Trophoblast cell (in vitro differentiated cells and primary cell): ENCODE measurements at regions not wholly inside any gene's neighbourhood (a gene's known extent, or its start where the extent isn't known, plus 50 kb on each side); places are given as distances from the start of the nearest gene placed in this dataset.

Source experiments
- DNase-seq, 2 donors: peaks; one replicate each; pipeline ENCODE4 v3.0.0-alpha.2; 2016
- H2AFZ ChIP-seq: 2 replicates; pipeline ENCODE4 v1.6.1; 2013; ENCODE audit warnings: low read length, moderate library complexity, mild to moderate bottlenecking; ENCODE audit not compliant: insufficient read depth, poor library complexity
- H2AK5ac ChIP-seq: 2 replicates; pipeline ENCODE4 v1.6.1; 2013; ENCODE audit warnings: mild to moderate bottlenecking, low read length
- H2BK120ac ChIP-seq: 2 replicates; pipeline ENCODE4 v1.6.1; 2013; ENCODE audit warnings: low read length, mild to moderate bottlenecking, moderate library complexity; ENCODE audit not compliant: insufficient read depth, poor library complexity
- H2BK12ac ChIP-seq: 2 replicates; pipeline ENCODE4 v1.6.1; 2013; ENCODE audit warnings: mild to moderate bottlenecking, low read length, moderate library complexity
- H2BK5ac ChIP-seq: 2 replicates; pipeline ENCODE4 v1.6.1; 2013; ENCODE audit warnings: low read length, low read depth, moderate library complexity, mild to moderate bottlenecking; ENCODE audit not compliant: poor library complexity
- H3K14ac ChIP-seq: 2 replicates; pipeline ENCODE4 v1.6.1; 2013; ENCODE audit warnings: mild to moderate bottlenecking, low read length
- H3K18ac ChIP-seq: 2 replicates; pipeline ENCODE4 v1.6.1; 2013; ENCODE audit warnings: mild to moderate bottlenecking, low read length
- H3K23ac ChIP-seq: 2 replicates; pipeline ENCODE4 v1.6.1; 2013; ENCODE audit warnings: low read length
- H3K27ac ChIP-seq: 2 replicates; pipeline ENCODE4 v1.5.1; 2013; ENCODE audit warnings: low read depth, mild to moderate bottlenecking, inconsistent platforms, low read length, moderate library complexity
- H3K27me3 ChIP-seq: 2 replicates; pipeline ENCODE4 v1.6.1; 2013; ENCODE audit warnings: inconsistent platforms, mild to moderate bottlenecking, low read length, moderate library complexity; ENCODE audit not compliant: insufficient read depth
- H3K36me3 ChIP-seq, 2 experiments: 1 replicate in 1 of 2; 2 replicates in 1 of 2; pipeline ENCODE4 v1.6.1; 2013; ENCODE audit warnings: low read length in 2 of 2, mild to moderate bottlenecking in 2 of 2, moderate library complexity in 1 of 2; ENCODE audit not compliant: insufficient read depth in 2 of 2, control insufficient read depth in 1 of 2
- H3K4ac ChIP-seq: 2 replicates; pipeline ENCODE4 v1.6.1; 2013; ENCODE audit warnings: low read depth, mild to moderate bottlenecking, low read length, moderate library complexity
- H3K4me1 ChIP-seq, 2 experiments: 1 replicate in 1 of 2; 2 replicates in 1 of 2; pipeline ENCODE4 v1.6.1; 2013; ENCODE audit warnings: low read length in 2 of 2, mild to moderate bottlenecking in 2 of 2, moderate library complexity in 1 of 2; ENCODE audit not compliant: insufficient read depth in 2 of 2, control insufficient read depth in 1 of 2
- H3K4me2 ChIP-seq: 2 replicates; pipeline ENCODE4 v1.6.1; 2013; ENCODE audit warnings: inconsistent platforms, mild to moderate bottlenecking, low read length, moderate library complexity
- H3K4me3 ChIP-seq: 2 replicates; pipeline ENCODE4 v1.5.1; 2013; ENCODE audit warnings: mild to moderate bottlenecking, low read depth, low read length, inconsistent platforms
- H3K79me1 ChIP-seq: one replicate; pipeline ENCODE4 v1.6.1; 2013; ENCODE audit warnings: low read length
- H3K79me2 ChIP-seq: 2 replicates; pipeline ENCODE4 v1.6.1; 2013; ENCODE audit warnings: low read length, mild to moderate bottlenecking; ENCODE audit not compliant: control insufficient read depth, insufficient read depth, poor library complexity
- H3K9ac ChIP-seq: 2 replicates; pipeline ENCODE4 v1.6.1; 2013; ENCODE audit warnings: mild to moderate bottlenecking, low read length
- H3K9me3 ChIP-seq: 2 replicates; pipeline ENCODE4 v1.6.1; 2013; ENCODE audit warnings: low read depth, mild to moderate bottlenecking, control low read depth, inconsistent platforms, low read length; ENCODE audit not compliant: insufficient read depth
- H4K12ac ChIP-seq: 2 replicates; pipeline ENCODE4 v1.6.1; 2013; ENCODE audit warnings: low read depth, mild to moderate bottlenecking, low read length, moderate library complexity
- H4K8ac ChIP-seq: 2 replicates; pipeline ENCODE4 v1.6.1; 2013; ENCODE audit warnings: low read depth, mild to moderate bottlenecking, low read length, moderate library complexity
- H4K91ac ChIP-seq: one replicate; pipeline ENCODE4 v1.6.1; 2013; ENCODE audit warnings: low read depth, mild to moderate bottlenecking, low read length, moderate library complexity
- WGBS: extraction: QIAGEN DNeasy Blood & Tissue Kit; methylation state at CpG from one replicate; pipeline ENCODE4 v1.1.7; 2013; ENCODE audit warnings: missing lambda C conversion rate; ENCODE audit not compliant: insufficient read length, insufficient coverage; ENCODE audit errors: extremely low coverage; 5-methylcytosine and 5-hydroxymethylcytosine counted together

DNA sequence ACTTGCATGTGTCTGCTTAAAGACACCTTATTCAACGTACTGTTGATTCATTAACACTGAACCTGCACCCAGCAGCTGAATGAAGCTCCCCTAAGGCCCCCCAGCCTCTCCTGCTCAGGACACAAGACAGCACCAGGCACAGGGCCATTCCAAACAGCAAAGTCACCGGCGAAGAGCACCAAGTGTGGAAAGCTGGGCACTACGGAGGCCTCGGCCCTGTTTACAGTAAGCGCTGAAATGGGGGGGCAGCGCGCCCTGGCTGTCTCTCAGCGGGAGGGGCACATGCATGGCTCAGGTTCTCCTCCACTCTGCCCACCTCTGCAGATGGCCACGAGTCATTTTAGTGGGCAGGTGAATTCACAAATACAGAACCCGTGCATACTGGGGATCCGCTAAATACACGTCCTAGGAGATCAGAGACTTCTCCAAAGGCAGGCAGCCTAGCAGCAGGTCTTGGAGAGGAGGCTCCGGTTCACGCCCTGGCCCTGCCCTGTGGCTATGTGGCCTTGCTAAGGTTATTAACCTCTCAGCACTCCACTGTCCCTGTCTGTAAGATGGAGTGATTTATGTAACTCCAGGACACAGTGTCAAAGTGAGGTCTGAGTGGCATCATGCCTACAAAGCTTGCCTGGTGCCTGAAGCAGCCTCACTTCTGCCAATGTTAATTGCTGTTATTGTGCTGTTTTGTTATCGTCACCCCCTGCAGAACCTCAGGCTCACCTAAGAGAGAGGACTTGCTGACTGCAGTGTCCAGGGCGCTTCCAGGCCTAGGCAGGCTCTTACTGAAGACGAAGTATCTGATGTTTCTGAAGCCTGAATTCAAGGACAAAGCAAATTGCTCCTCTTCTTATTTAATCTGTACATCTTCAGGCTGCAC lies 207.4 kb upstream of the SOX1 start:
- no peak overlapping the region for H3K23ac ChIP-seq
- H2BK5ac ChIP-seq, result no peak overlapping the region
- H3K9ac ChIP-seq, result no peak overlapping the region
- H3K14ac ChIP-seq, result no peak overlapping the region
- H3K79me1 ChIP-seq, result no peaks in the 10 kb centered on the region
- H3K4me3 ChIP-seq, result no peak overlapping the region
- H3K79me2 ChIP-seq, result no peaks in the 10 kb centered on the region
- H3K4me2 ChIP-seq, result no peak overlapping the region
- peaks cover 10% of the 10 kb centered on the region for H3K9me3 ChIP-seq
- no peak overlapping the region for H2AK5ac ChIP-seq
- DNase-seq, result no peak
- H2BK12ac ChIP-seq, result no peak overlapping the region
- no peak overlapping the region for H4K12ac ChIP-seq
- no peak overlapping the region for H2BK120ac ChIP-seq
- H3K36me3 ChIP-seq, result no peaks in the 10 kb centered on the region
- H3K27me3 ChIP-seq, result no peaks in the 10 kb centered on the region
- no peak overlapping the region for H4K8ac ChIP-seq
- no CpG with 5 or more reads among the region's 18 CpGs for WGBS
- H2AFZ ChIP-seq, result no peak overlapping the region
- H3K18ac ChIP-seq, result no peak overlapping the region
- no peak overlapping the region for H3K27ac ChIP-seq
- no peak overlapping the region for H4K91ac ChIP-seq
- no peak overlapping the region for H3K4ac ChIP-seq
- no peaks in the 10 kb centered on the region for H3K4me1 ChIP-seq

DNA sequence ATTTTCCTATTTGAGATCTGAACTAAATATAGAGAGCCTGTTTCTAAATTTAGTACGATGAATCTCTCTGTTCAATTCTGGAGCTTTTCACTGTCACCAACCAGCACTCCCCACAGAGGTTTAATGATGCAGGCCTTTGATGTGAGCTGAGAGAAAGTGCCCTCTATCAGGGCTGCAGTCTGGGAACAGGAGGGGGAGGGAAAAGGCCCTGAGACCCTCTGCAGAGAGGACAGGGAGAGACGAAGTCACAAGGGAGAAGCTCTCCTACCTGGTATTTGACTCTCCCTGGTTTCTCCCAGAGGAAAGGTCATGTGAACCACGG lies 206.8 kb upstream of the SOX1 start:
- Histone ChIP-seq H3K23ac (no peak overlapping the region), H3K9me3 (peaks cover 10% of the 10 kb centered on the region), H3K9ac (no peak overlapping the region), H3K27me3 (no peaks in the 10 kb centered on the region), H2BK5ac (no peak overlapping the region), H3K4me3 (no peak overlapping the region), H2AK5ac (no peak overlapping the region), H2AFZ (no peak overlapping the region), H3K4ac (no peak overlapping the region), H3K79me1 (no peaks in the 10 kb centered on the region), H3K79me2 (no peaks in the 10 kb centered on the region), H3K27ac (no peak overlapping the region), H3K14ac (no peak overlapping the region), H3K18ac (no peak overlapping the region), H4K12ac (no peak overlapping the region), H3K4me2 (no peak overlapping the region), H3K4me1 (no peaks in the 10 kb centered on the region), H3K36me3 (no peaks in the 10 kb centered on the region), H4K91ac (no peak overlapping the region), H2BK12ac (no peak overlapping the region), H4K8ac (no peak overlapping the region), H2BK120ac (no peak overlapping the region)
- WGBS, result no CpG with 5 or more reads among the region's 3 CpGs
- no peak for DNase-seq

- Histone ChIP-seq H2AK5ac (no peak overlapping the region), H3K36me3 (no peaks in the 10 kb centered on the region), H3K4me3 (peak overlapping the region; percentile 37), H2AFZ (no peak overlapping the region), H3K9me3 (peaks cover 10% of the 10 kb centered on the region), H3K79me1 (no peaks in the 10 kb centered on the region), H4K8ac (no peak overlapping the region), H2BK120ac (no peak overlapping the region), H2BK5ac (no peak overlapping the region), H3K18ac (no peak overlapping the region), H3K4me1 (no peaks in the 10 kb centered on the region), H4K91ac (no peak overlapping the region), H3K79me2 (no peaks in the 10 kb centered on the region), H3K27me3 (no peaks in the 10 kb centered on the region), H3K9ac (no peak overlapping the region), H4K12ac (no peak overlapping the region), H3K14ac (no peak overlapping the region), H3K23ac (no peak overlapping the region), H2BK12ac (no peak overlapping the region), H3K4ac (no peak overlapping the region), H3K27ac (no peak overlapping the region), H3K4me2 (no peak overlapping the region)
- no CpG with 5 or more reads among the region's 7 CpGs for WGBS
- DNase-seq, result no peak
Measured at GRCh38 chr13:111861319-111861718, 205.6 kb upstream of the SOX1 start.

- no peaks in the 10 kb centered on the region for H3K79me2 ChIP-seq
- no peak overlapping the region for H3K23ac ChIP-seq
- no peak overlapping the region for H3K18ac ChIP-seq
- H3K4me2 ChIP-seq, result no peak overlapping the region
- H2AFZ ChIP-seq, result no peak overlapping the region
- no peak overlapping the region for H4K8ac ChIP-seq
- H3K4ac ChIP-seq, result no peak overlapping the region
- peaks cover 10% of the 10 kb centered on the region for H3K9me3 ChIP-seq
- H3K27ac ChIP-seq, result no peak overlapping the region
- H3K79me1 ChIP-seq, result no peaks in the 10 kb centered on the region
- no CpG with 5 or more reads among the region's 13 CpGs for WGBS
- no peak overlapping the region for H2BK5ac ChIP-seq
- no peaks in the 10 kb centered on the region for H3K4me1 ChIP-seq
- H3K27me3 ChIP-seq, result no peaks in the 10 kb centered on the region
- H2BK12ac ChIP-seq, result no peak overlapping the region
- H4K91ac ChIP-seq, result no peak overlapping the region
- H3K14ac ChIP-seq, result no peak overlapping the region
- DNase-seq, result no peak
- peak overlapping the region; percentile 37 for H3K4me3 ChIP-seq
- H4K12ac ChIP-seq, result no peak overlapping the region
- no peak overlapping the region for H3K9ac ChIP-seq
- H2AK5ac ChIP-seq, result no peak overlapping the region
- no peaks in the 10 kb centered on the region for H3K36me3 ChIP-seq
- H2BK120ac ChIP-seq, result no peak overlapping the region
Measured at GRCh38 chr13:111861766-111862366, 205.1 kb upstream of the SOX1 start.
